DOHH2 (cell line): ENCODE measurements at regions not wholly inside any gene's neighbourhood (a gene's known extent, or its start where the extent isn't known, plus 50 kb on each side); places are given as distances from the start of the nearest gene placed in this dataset.
"Not testable (repeated sequence)": the region's sequence is repeated elsewhere in the genome, so short reads cannot be mapped to it uniquely, and the experiment has no call there.

Source experiments
- H3F3A ChIP-seq: fragments of 200-600 bp; sonication (generic), shearing (Covaris generic); 2 replicates; pipeline ENCODE4 v1.6.0; 2016; ENCODE audit warnings: antibody characterized with exemption, mild to moderate bottlenecking; ENCODE audit not compliant: control insufficient read depth, insufficient read depth
- H3K27ac ChIP-seq: fragments of 200-600 bp; sonication (generic); 2 replicates; pipeline ENCODE4 v1.5.1; 2014; ENCODE audit warnings: low read depth, mild to moderate bottlenecking, low read length, moderate library complexity
- H3K27me3 ChIP-seq: fragments of 200-600 bp; sonication (generic); 2 replicates; pipeline ENCODE4 v1.6.1; 2014; ENCODE audit warnings: mild to moderate bottlenecking, low read length, mixed read lengths; ENCODE audit not compliant: control insufficient read depth
- H3K36me3 ChIP-seq: fragments of 200-600 bp; sonication (generic); 2 replicates; pipeline ENCODE4 v1.6.1; 2014; ENCODE audit warnings: mild to moderate bottlenecking, low read length, moderate library complexity, mixed read lengths; ENCODE audit not compliant: control insufficient read depth
- H3K4me1 ChIP-seq: fragments of 200-600 bp; sonication (generic); 2 replicates; pipeline ENCODE4 v1.6.1; 2014; ENCODE audit warnings: mild to moderate bottlenecking, low read length, mixed read lengths; ENCODE audit not compliant: control insufficient read depth
- H3K4me2 ChIP-seq: fragments of 200-600 bp; sonication (generic); 2 replicates; pipeline ENCODE4 v1.6.0; 2014; ENCODE audit warnings: mild to moderate bottlenecking, low read length, moderate library complexity
- H3K4me3 ChIP-seq: fragments of 200-600 bp; sonication (generic); 2 replicates; pipeline ENCODE4 v1.5.1; 2014; ENCODE audit warnings: mild to moderate bottlenecking, low read length, mixed read lengths
- H3K79me2 ChIP-seq: fragments of 200-600 bp; sonication (generic); 2 replicates; pipeline ENCODE4 v1.6.1; 2014; ENCODE audit warnings: mild to moderate bottlenecking, low read length, mixed read lengths; ENCODE audit not compliant: control insufficient read depth
- H3K9me2 ChIP-seq: fragments of 200-600 bp; sonication (generic); replicated peaks from 2 replicates; pipeline ENCODE4 v1.6.1; 2014; ENCODE audit warnings: mild to moderate bottlenecking, low read length, mixed read lengths; ENCODE audit not compliant: control insufficient read depth
- H3K9me3 ChIP-seq: fragments of 200-600 bp; sonication (generic); 2 replicates; pipeline ENCODE4 v1.6.1; 2014; ENCODE audit warnings: antibody characterized with exemption, low read length, mixed read lengths; ENCODE audit not compliant: control insufficient read depth, insufficient read depth
- H4K20me1 ChIP-seq: fragments of 200-600 bp; sonication (generic); 2 replicates; pipeline ENCODE4 v1.6.0; 2014; ENCODE audit warnings: low read depth, mild to moderate bottlenecking, antibody characterized with exemption, low read length, moderate library complexity; ENCODE audit not compliant: control insufficient read depth, insufficient read depth
- EZH2phosphoT487 ChIP-seq: fragments of 200-600 bp; sonication (generic); IDR thresholded peaks from 2 replicates; pipeline ENCODE4 v1.6.1; 2017; ENCODE audit warnings: borderline replicate concordance, mild to moderate bottlenecking, antibody characterized with exemption, low read length, moderate library complexity, mixed read lengths
- TF ChIP-seq, protein P1 (sequence below): fragments of 200-600 bp; sonication (generic); IDR thresholded peaks from one replicate; pipeline ENCODE4 v1.5.1; 2014; ENCODE audit warnings: antibody characterized with exemption, mild to moderate bottlenecking, low read depth, low read length; ENCODE audit not compliant: poor library complexity, severe bottlenecking

DNA sequence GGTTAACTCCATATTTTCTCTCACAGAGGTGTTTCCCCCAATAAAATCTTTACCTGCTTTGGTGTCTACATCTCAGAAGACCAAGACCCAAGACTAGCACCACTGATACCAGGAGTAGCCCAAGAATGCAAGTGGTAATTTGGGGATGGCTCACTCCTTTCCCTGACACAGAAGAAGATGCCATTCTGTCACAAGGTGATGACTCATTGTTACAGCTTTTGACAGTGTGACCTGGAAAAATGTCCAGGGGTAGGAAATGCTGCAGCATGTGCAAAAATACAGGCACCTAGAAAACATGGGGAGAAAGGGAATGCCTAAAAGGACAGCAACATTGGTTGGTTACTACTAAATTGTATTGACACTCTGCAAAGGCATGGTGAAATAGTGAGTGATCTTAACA is 254.0 kb upstream of the GJE1 start:
- TF ChIP-seq, protein P1, sequence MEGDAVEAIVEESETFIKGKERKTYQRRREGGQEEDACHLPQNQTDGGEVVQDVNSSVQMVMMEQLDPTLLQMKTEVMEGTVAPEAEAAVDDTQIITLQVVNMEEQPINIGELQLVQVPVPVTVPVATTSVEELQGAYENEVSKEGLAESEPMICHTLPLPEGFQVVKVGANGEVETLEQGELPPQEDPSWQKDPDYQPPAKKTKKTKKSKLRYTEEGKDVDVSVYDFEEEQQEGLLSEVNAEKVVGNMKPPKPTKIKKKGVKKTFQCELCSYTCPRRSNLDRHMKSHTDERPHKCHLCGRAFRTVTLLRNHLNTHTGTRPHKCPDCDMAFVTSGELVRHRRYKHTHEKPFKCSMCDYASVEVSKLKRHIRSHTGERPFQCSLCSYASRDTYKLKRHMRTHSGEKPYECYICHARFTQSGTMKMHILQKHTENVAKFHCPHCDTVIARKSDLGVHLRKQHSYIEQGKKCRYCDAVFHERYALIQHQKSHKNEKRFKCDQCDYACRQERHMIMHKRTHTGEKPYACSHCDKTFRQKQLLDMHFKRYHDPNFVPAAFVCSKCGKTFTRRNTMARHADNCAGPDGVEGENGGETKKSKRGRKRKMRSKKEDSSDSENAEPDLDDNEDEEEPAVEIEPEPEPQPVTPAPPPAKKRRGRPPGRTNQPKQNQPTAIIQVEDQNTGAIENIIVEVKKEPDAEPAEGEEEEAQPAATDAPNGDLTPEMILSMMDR, result no peak
- TF ChIP-seq EZH2phosphoT487, result no peak

GRCh38 chr6:141877275-141877983 is 255.3 kb upstream of the GJE1 start:
- H3K36me3 ChIP-seq, result no peaks in the 10 kb centered on the region
- H3K9me2 ChIP-seq, result no peaks in the 10 kb centered on the region; the same call in 1 of the 2 replicates
- H3K4me3 ChIP-seq, result no peak overlapping the region
- H3K9me3 ChIP-seq, result no peaks in the 10 kb centered on the region
- H4K20me1 ChIP-seq, result no peaks in the 10 kb centered on the region
- no peaks in the 10 kb centered on the region for H3K27me3 ChIP-seq
- no peaks in the 10 kb centered on the region for H3K79me2 ChIP-seq
- H3K4me1 ChIP-seq, result no peaks in the 10 kb centered on the region
- TF ChIP-seq EZH2phosphoT487, result no peak
- TF ChIP-seq, protein P1, result no peak
- no peak overlapping the region for H3K4me2 ChIP-seq
- H3K27ac ChIP-seq, result no peak overlapping the region
- no peaks in the 10 kb centered on the region for H3F3A ChIP-seq

More for the DNA sequence above, 254.0 kb upstream of the GJE1 start:
- Histone ChIP-seq H3K27ac (no peak overlapping the region), H3K27me3 (no peaks in the 10 kb centered on the region), H3K4me3 (no peak overlapping the region), H4K20me1 (no peaks in the 10 kb centered on the region), H3K79me2 (no peaks in the 10 kb centered on the region), H3K9me3 (no peaks in the 10 kb centered on the region), H3K36me3 (no peaks in the 10 kb centered on the region), H3K4me1 (no peaks in the 10 kb centered on the region), H3K4me2 (no peak overlapping the region), H3F3A (no peaks in the 10 kb centered on the region), H3K9me2 (no peaks in the 10 kb centered on the region; the same call in 1 of the 2 replicates)

- Histone ChIP-seq H3K27ac (no peak overlapping the region), H3K4me1 (no peaks in the 10 kb centered on the region), H3K9me2 (no peaks in the 10 kb centered on the region), H3K36me3 (no peaks in the 10 kb centered on the region), H3K4me3 (no peak overlapping the region), H3K9me3 (no peaks in the 10 kb centered on the region), H4K20me1 (no peaks in the 10 kb centered on the region), H3K27me3 (no peaks in the 10 kb centered on the region), H3F3A (no peaks in the 10 kb centered on the region), H3K79me2 (no peaks in the 10 kb centered on the region), H3K4me2 (no peak overlapping the region)
- no peak for TF ChIP-seq EZH2phosphoT487
- TF ChIP-seq, protein P1, result no peak
Measured at GRCh38 chr6:141874930-141875602, 257.7 kb upstream of the GJE1 start.

DNA sequence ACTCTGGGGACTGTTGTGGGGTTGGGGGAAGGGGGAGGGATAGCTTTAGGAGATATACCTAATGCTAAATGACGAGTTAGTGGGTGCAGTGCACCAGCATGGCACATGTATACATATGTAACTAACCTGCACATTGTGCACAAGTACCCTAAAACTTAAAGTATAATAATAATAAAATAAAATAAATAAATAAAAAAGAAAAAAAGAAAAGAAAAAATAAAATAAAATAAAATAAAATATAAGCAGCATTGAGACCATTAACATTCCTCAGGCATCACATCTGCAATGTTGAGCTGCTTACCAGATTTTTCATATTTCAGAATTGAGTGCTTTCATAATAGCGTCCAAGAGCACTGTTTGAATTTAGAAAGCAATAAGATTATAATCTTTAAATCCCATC is 263.2 kb upstream of the GJE1 start:
- not testable (repeated sequence) for H3K4me3 ChIP-seq, H3K9me3 ChIP-seq, H3K27ac ChIP-seq, H4K20me1 ChIP-seq, H3K4me1 ChIP-seq, H3K4me2 ChIP-seq, H3K27me3 ChIP-seq, H3K9me2 ChIP-seq, H3F3A ChIP-seq, H3K79me2 ChIP-seq, H3K36me3 ChIP-seq
